Lower lobe of right lung (tissue), 2 donors: ENCODE measurements at regions not wholly inside any gene's neighbourhood (a gene's known extent, or its start where the extent isn't known, plus 50 kb on each side); places are given as distances from the start of the nearest gene placed in this dataset.
"Not testable (repeated sequence)": the region's sequence is repeated elsewhere in the genome, so short reads cannot be mapped to it uniquely, and the experiment has no call there.

Experiments
- ATAC-seq, 2 donors: fragments of 200-7000 bp; cut with Tn5 transposase; one replicate each; pipeline ENCODE4 v1.9.1; 2020 to 2022; ENCODE audit warnings: mild to moderate bottlenecking in 2 of 2, moderate library complexity in 2 of 2
- DNase-seq: peaks from one replicate; pipeline ENCODE4 v3.0.0-alpha.2; 2020
- H3K27ac ChIP-seq: fragments of 200-600 bp; one replicate; pipeline ENCODE4 v1.8.0; 2022
- H3K27me3 ChIP-seq: fragments of 200-600 bp; one replicate; pipeline ENCODE4 v1.8.0; 2022; ENCODE audit warnings: low read depth
- H3K36me3 ChIP-seq: fragments of 200-600 bp; one replicate; pipeline ENCODE4 v1.8.0; 2022; ENCODE audit warnings: mild to moderate bottlenecking
- H3K4me1 ChIP-seq: fragments of 200-600 bp; one replicate; pipeline ENCODE4 v1.8.0; 2022
- H3K4me3 ChIP-seq: fragments of 200-600 bp; one replicate; pipeline ENCODE4 v1.8.0; 2022; ENCODE audit warnings: mild to moderate bottlenecking
- H3K9me3 ChIP-seq: fragments of 200-600 bp; one replicate; pipeline ENCODE4 v1.8.0; 2022
- CTCF ChIP-seq: fragments of 200-600 bp; IDR thresholded peaks from one replicate; pipeline ENCODE4 v1.8.0; 2022; ENCODE audit warnings: antibody characterized with exemption, mild to moderate bottlenecking
- intact Hi-C: fragments of 100-400 bp; cut with DNase I; formaldehyde crosslinking; loops from one replicate; pipeline ENCODE4 v1.11.0; 2022
- donor health status: DM: no; HTN: yes; CAD: no; lungs with severe emphysema.

- Histone ChIP-seq H3K36me3 (no peaks in the 10 kb centered on the region), H3K27ac (no peak overlapping the region), H3K4me3 (no peak overlapping the region), H3K9me3 (no peaks in the 10 kb centered on the region), H3K27me3 (no peaks in the 10 kb centered on the region), H3K4me1 (no peaks in the 10 kb centered on the region)
- ATAC-seq (no peak), DNase-seq (no peak)
- TF ChIP-seq CTCF = no peak
- intact Hi-C loops = no loop called here
Measured at GRCh38 chr6:103820148-103820547, 1039.6 kb downstream of the HACE1 start.

GRCh38 chr6:103819509-103819908 lies 1040.2 kb downstream of the HACE1 start:
- no peak for TF ChIP-seq CTCF
- ATAC-seq = no peak
- no peak for DNase-seq
- H3K36me3 ChIP-seq = no peaks in the 10 kb centered on the region
- H3K4me3 ChIP-seq = no peak overlapping the region
- H3K4me1 ChIP-seq = no peaks in the 10 kb centered on the region
- H3K9me3 ChIP-seq = no peaks in the 10 kb centered on the region
- intact Hi-C loops = no loop called here
- no peaks in the 10 kb centered on the region for H3K27me3 ChIP-seq
- no peak overlapping the region for H3K27ac ChIP-seq

- no peak overlapping the region for H3K27ac ChIP-seq
- no peak overlapping the region for H3K4me3 ChIP-seq
- no peaks in the 10 kb centered on the region for H3K9me3 ChIP-seq
- no peak for TF ChIP-seq CTCF
- no peaks in the 10 kb centered on the region for H3K27me3 ChIP-seq
- ATAC-seq (no peak), DNase-seq (no peak)
- H3K4me1 ChIP-seq = no peaks in the 10 kb centered on the region
- no peaks in the 10 kb centered on the region for H3K36me3 ChIP-seq
- intact Hi-C loops = no loop called here
Measured at GRCh38 chr6:103812970-103813369, 1046.7 kb downstream of the HACE1 start.

GRCh38 chr6:103801901-103802479 lies 1057.7 kb downstream of the HACE1 start:
- H3K27ac ChIP-seq, DNase-seq, H3K27me3 ChIP-seq: not testable (repeated sequence)

GRCh38 chr6:103799971-103800670 lies 1059.6 kb downstream of the HACE1 start:
- Histone ChIP-seq H3K36me3 (no peaks in the 10 kb centered on the region), H3K4me3 (no peak overlapping the region), H3K27me3 (no peaks in the 10 kb centered on the region), H3K27ac (no peak overlapping the region), H3K9me3 (no peaks in the 10 kb centered on the region), H3K4me1 (no peaks in the 10 kb centered on the region)
- DNase-seq (no peak), ATAC-seq (no peak)
- intact Hi-C loops = no loop called here
- TF ChIP-seq CTCF = no peak

More at GRCh38 chr6:103801901-103802479, 1057.7 kb downstream of the HACE1 start:
- H3K36me3 ChIP-seq, H3K4me1 ChIP-seq, ATAC-seq, intact Hi-C loops, H3K9me3 ChIP-seq, H3K4me3 ChIP-seq: not testable (repeated sequence)

- Histone ChIP-seq H3K27me3 (no peaks in the 10 kb centered on the region), H3K27ac (no peak overlapping the region), H3K9me3 (no peaks in the 10 kb centered on the region), H3K4me3 (no peak overlapping the region), H3K36me3 (no peaks in the 10 kb centered on the region), H3K4me1 (no peaks in the 10 kb centered on the region)
- TF ChIP-seq CTCF = no peak
- DNase-seq (no peak), ATAC-seq (no peak)
- intact Hi-C loops = no loop called here
Measured at GRCh38 chr6:103798166-103798565, 1061.6 kb downstream of the HACE1 start.
